Breast epithelium (tissue), 3 donors: ENCODE measurements at regions not wholly inside any gene's neighbourhood (a gene's known extent, or its start where the extent isn't known, plus 50 kb on each side); places are given as distances from the start of the nearest gene placed in this dataset.

Experiments used
- POLR2A ChIP-seq: fragments of 450-650 bp; IDR thresholded peaks from one replicate; pipeline ENCODE4 v1.6.1; 2016; ENCODE audit warnings: antibody characterized with exemption, mild to moderate bottlenecking, moderate library complexity
- POLR2AphosphoS5 ChIP-seq, 3 donors: sonication (generic); formaldehyde crosslinking; IDR thresholded peaks; one replicate each; pipeline ENCODE4 v1.6.1; 2017; ENCODE audit warnings: antibody characterized with exemption in 3 of 3
- TF ChIP-seq, protein P1 (sequence below), 3 donors: fragments of 450-650 bp; IDR thresholded peaks; one replicate each; pipeline ENCODE4 v1.5.1; 2016 to 2017; ENCODE audit warnings: antibody characterized with exemption in 3 of 3, mild to moderate bottlenecking in 3 of 3, moderate library complexity in 3 of 3

DNA sequence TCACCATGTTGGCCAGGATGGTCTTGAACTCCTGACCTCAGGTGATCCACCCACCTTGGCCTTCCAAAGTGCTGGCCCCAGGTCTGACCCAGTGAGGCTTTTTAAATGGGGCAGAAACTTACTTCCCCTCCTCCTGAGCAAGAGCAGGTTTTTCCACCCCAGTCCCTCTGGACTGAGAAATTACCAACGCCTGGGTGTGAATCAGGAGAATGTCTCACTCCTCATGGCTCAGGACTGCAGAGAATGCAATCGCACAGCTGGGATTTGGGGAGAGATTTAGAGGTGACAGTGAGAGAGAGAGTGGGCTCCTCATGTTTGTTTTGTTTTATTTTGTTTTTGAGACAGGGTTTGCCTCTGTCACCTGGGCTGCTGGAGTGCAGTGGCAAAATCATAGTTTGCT, 203.6 kb downstream of the RAB11FIP4 start:
- TF ChIP-seq, protein P1, sequence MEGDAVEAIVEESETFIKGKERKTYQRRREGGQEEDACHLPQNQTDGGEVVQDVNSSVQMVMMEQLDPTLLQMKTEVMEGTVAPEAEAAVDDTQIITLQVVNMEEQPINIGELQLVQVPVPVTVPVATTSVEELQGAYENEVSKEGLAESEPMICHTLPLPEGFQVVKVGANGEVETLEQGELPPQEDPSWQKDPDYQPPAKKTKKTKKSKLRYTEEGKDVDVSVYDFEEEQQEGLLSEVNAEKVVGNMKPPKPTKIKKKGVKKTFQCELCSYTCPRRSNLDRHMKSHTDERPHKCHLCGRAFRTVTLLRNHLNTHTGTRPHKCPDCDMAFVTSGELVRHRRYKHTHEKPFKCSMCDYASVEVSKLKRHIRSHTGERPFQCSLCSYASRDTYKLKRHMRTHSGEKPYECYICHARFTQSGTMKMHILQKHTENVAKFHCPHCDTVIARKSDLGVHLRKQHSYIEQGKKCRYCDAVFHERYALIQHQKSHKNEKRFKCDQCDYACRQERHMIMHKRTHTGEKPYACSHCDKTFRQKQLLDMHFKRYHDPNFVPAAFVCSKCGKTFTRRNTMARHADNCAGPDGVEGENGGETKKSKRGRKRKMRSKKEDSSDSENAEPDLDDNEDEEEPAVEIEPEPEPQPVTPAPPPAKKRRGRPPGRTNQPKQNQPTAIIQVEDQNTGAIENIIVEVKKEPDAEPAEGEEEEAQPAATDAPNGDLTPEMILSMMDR (IDR thresholded peaks at IDR 0.05) = no peak
- TF ChIP-seq POLR2A = no peak
- no peak for TF ChIP-seq POLR2AphosphoS5 (IDR thresholded peaks at IDR 0.05)
